OCI-LY3 (cell line): ENCODE measurements at regions not wholly inside any gene's neighbourhood (a gene's known extent, or its start where the extent isn't known, plus 50 kb on each side); places are given as distances from the start of the nearest gene placed in this dataset.

ENCODE experiments used
- EZH2phosphoT487 ChIP-seq: fragments of 200-600 bp; shearing (Covaris generic); IDR thresholded peaks from 2 replicates; pipeline ENCODE4 v1.6.1; 2018; ENCODE audit warnings: antibody characterized with exemption, mixed run types, low read depth
- TF ChIP-seq, protein P1 (sequence below): fragments of 200-600, 300-600 bp; sonication (generic); IDR thresholded peaks from 2 replicates; pipeline ENCODE4 v1.5.1; 2014; ENCODE audit warnings: antibody characterized with exemption, low read length, low read depth

DNA sequence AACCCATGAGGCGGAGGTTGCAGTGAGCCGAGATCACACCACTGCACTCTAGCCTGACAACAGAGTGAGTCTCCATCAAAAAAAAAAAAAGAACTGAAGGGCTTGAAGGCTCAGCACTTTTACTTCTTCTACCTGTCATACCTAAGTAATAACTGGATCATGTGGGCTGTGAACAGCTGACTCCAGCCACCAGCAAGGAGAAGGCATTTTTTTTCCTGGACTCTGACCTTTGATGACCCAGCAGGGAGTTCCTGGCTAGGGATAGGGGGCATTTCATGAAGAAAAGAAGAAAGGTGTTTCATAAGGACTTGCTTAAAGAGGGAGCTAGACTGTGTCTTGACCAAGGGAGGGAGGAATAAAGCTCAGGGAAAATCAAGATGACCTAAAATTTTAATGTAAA is 266.0 kb downstream of the ZNF621 start:
- TF ChIP-seq, protein P1, sequence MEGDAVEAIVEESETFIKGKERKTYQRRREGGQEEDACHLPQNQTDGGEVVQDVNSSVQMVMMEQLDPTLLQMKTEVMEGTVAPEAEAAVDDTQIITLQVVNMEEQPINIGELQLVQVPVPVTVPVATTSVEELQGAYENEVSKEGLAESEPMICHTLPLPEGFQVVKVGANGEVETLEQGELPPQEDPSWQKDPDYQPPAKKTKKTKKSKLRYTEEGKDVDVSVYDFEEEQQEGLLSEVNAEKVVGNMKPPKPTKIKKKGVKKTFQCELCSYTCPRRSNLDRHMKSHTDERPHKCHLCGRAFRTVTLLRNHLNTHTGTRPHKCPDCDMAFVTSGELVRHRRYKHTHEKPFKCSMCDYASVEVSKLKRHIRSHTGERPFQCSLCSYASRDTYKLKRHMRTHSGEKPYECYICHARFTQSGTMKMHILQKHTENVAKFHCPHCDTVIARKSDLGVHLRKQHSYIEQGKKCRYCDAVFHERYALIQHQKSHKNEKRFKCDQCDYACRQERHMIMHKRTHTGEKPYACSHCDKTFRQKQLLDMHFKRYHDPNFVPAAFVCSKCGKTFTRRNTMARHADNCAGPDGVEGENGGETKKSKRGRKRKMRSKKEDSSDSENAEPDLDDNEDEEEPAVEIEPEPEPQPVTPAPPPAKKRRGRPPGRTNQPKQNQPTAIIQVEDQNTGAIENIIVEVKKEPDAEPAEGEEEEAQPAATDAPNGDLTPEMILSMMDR = no peak
- TF ChIP-seq EZH2phosphoT487 = no peak
